GM12878 (cell line): ENCODE measurements at regions not wholly inside any gene's neighbourhood (a gene's known extent, or its start where the extent isn't known, plus 50 kb on each side); places are given as distances from the start of the nearest gene placed in this dataset.

Experiments
- ATAC-seq: fragments of 200-7000 bp; cut with Tn5 transposase; 3 replicates; pipeline ENCODE4 v1.9.1; 2020; ENCODE audit warnings: mild to moderate bottlenecking, moderate library complexity
- BruUV-seq: library from RNA; stranded (reverse); fragments of 400-500 nt; replicated peaks from 2 replicates; lab custom pipeline; 2021; lab: Mats Ljungman, UMichigan
- CTCF ChIA-PET: fragments of 300-600 bp; sonication (Branson Sonifier 250); formaldehyde crosslinking; extraction: SDS; loops from one replicate; lab custom pipeline; 2021; ENCODE audit warnings: inconsistent platforms; lab: Yijun Ruan, JAX
- POLR2A ChIA-PET: fragments of 350-600 bp; formaldehyde crosslinking; extraction: SDS; loops from one replicate; lab custom pipeline; 2021; ENCODE audit warnings: inconsistent platforms; lab: Charles Lee
- RAD21 ChIA-PET: fragments of 300-600 bp; sonication (Branson Sonifier 250); formaldehyde crosslinking; loops from one replicate; lab custom pipeline; 2023; ENCODE audit warnings: antibody characterized with exemption; ENCODE audit not compliant: unreplicated experiment; lab: Charles Lee
- SMC1A ChIA-PET: fragments of 300-600 bp; sonication (Branson Sonifier 250); formaldehyde crosslinking; loops from one replicate; lab custom pipeline; 2023; ENCODE audit not compliant: unreplicated experiment, uncharacterized antibody; lab: Charles Lee
- DNase-seq: peaks from one replicate; pipeline ENCODE4 v3.0.0-alpha.2; 2011; ENCODE audit warnings: low read depth, low spot score
- FAIRE-seq: peaks from 3 replicates; lab custom pipeline; 2011; peaks lifted over from hg19 to GRCh38; lab: Jason Lieb, UNC
- H2AFZ ChIP-seq: 2 replicates; pipeline ENCODE4 v1.6.0; 2011; ENCODE audit warnings: low read depth, low read length, control low read depth; ENCODE audit not compliant: control insufficient read depth
- H3K27ac ChIP-seq: 2 replicates; pipeline ENCODE4 v1.5.1; 2011; ENCODE audit warnings: control low read depth; ENCODE audit not compliant: control insufficient read depth, insufficient read depth
- H3K27me3 ChIP-seq, 2 experiments: replicated peaks in 1 of 2; 2 replicates each; pipeline versions ENCODE4 v1.6.0 to v1.6.1; 2011; ENCODE audit warnings: low read length in 1 of 2; ENCODE audit not compliant: control insufficient read depth in 2 of 2, insufficient read depth in 2 of 2
- H3K36me3 ChIP-seq, 2 experiments: 2 replicates each; pipeline ENCODE4 v1.5.1; 2011; ENCODE audit warnings: low read length in 1 of 2; ENCODE audit not compliant: control insufficient read depth in 2 of 2, insufficient read depth in 2 of 2
- H3K4me1 ChIP-seq: 2 replicates; pipeline ENCODE4 v1.6.1; 2011; ENCODE audit warnings: mild to moderate bottlenecking, low read length, moderate library complexity, mixed read lengths; ENCODE audit not compliant: control insufficient read depth, insufficient read depth
- H3K4me2 ChIP-seq: 2 replicates; pipeline ENCODE4 v1.6.0; 2011; ENCODE audit warnings: control low read depth; ENCODE audit not compliant: control insufficient read depth, insufficient read depth
- H3K4me3 ChIP-seq: fragments of 200-600 bp; sonication (generic); 2 replicates; pipeline ENCODE4 v1.5.1; 2016
- H3K79me2 ChIP-seq: 2 replicates; pipeline ENCODE4 v1.6.0; 2011; ENCODE audit warnings: low read length; ENCODE audit not compliant: control insufficient read depth, insufficient read depth
- H3K9ac ChIP-seq: 2 replicates; pipeline ENCODE4 v1.8.0; 2011; ENCODE audit warnings: low read length, control low read depth, mixed read lengths; ENCODE audit not compliant: control insufficient read depth, insufficient read depth
- H3K9me3 ChIP-seq: replicated peaks from 3 replicates; pipeline ENCODE4 v1.5.1; 2011; ENCODE audit warnings: mild to moderate bottlenecking, low read length; ENCODE audit not compliant: control insufficient read depth, insufficient read depth
- H4K20me1 ChIP-seq: 2 replicates; pipeline ENCODE4 v1.6.0; 2011; ENCODE audit not compliant: control insufficient read depth, insufficient read depth
- CREM ChIP-seq: IDR thresholded peaks from 2 replicates; pipeline ENCODE4 v1.6.1; 2014; ENCODE audit warnings: antibody characterized with exemption, low read depth
- CTCF ChIP-seq, 3 experiments: IDR thresholded peaks in 2 of 3; conservative IDR thresholded peaks in 1 of 3; 2 replicates each; pipeline ENCODE4 v1.5.1; 2011; ENCODE audit warnings: low read depth in 3 of 3, low read length in 3 of 3, mild to moderate bottlenecking in 3 of 3, control low read depth in 2 of 3, moderate library complexity in 2 of 3, inconsistent platforms in 1 of 3, mixed read lengths in 1 of 3; ENCODE audit not compliant: control insufficient read depth in 2 of 3, insufficient read depth in 1 of 3; ENCODE audit errors: extremely low read depth in 1 of 3
- ELK1 ChIP-seq: IDR thresholded peaks from 2 replicates; pipeline ENCODE4 v1.6.1; 2012; ENCODE audit warnings: low read depth, low read length, improper control_type of control experiment
- SMAD1 ChIP-seq: fragments of 450-650 bp; IDR thresholded peaks from 2 replicates; pipeline ENCODE4 v1.6.1; 2018; ENCODE audit warnings: mild to moderate bottlenecking, low read depth; ENCODE audit not compliant: partially characterized antibody
- WGBS: methylation state at CpG from one replicate; pipeline ENCODE4 v1.1.6; 2016; ENCODE audit warnings: low lambda C conversion rate; ENCODE audit not compliant: insufficient replicate concordance, insufficient coverage; ENCODE audit errors: missing lambda C conversion rate; 5-methylcytosine and 5-hydroxymethylcytosine counted together
- in situ Hi-C: fragments of 300-500 bp; cut with MboI; formaldehyde crosslinking; loops from 9 replicates; pipeline ENCODE4 v1.14.3; 2018; ENCODE audit warnings: mixed read lengths
- intact Hi-C: fragments of 100-400 bp; cut with micrococcal nuclease; formaldehyde crosslinking; loops from one replicate; pipeline ENCODE4 v1.14.2; 2022; ENCODE audit not compliant: unreplicated experiment

GRCh38 chr2:19299032-19299431, 59.4 kb downstream of the OSR1 start (continued):
- TF ChIP-seq ELK1, result no peak
- TF ChIP-seq CTCF (IDR thresholded peaks at IDR 0.05 in 2 of 3, conservative IDR thresholded peaks at IDR 0.05 in 1 of 3; ENCODE audit: control insufficient read depth in 2 of 3, extremely low read depth in 1 of 3, insufficient read depth in 1 of 3, low read depth in 3 of 3, low read length in 3 of 3), result no peak

GRCh38 chr2:19297716-19298115, 60.7 kb downstream of the OSR1 start:
- ChIA-PET POLR2A (no interaction called here), RAD21 (no interaction called here), CTCF (no interaction called here), SMC1A (no interaction called here)
- DNase-seq (no peak), ATAC-seq (no peak), FAIRE-seq (no peak)
- 35% methylated on average over 7 of the region's 7 CpGs for whole genome bisulfite sequencing
- TF ChIP-seq SMAD1, result no peak
- no peak for TF ChIP-seq CREM
- Histone ChIP-seq H3K4me1 (no peaks in the 10 kb centered on the region), H3K9me3 (no peaks in the 10 kb centered on the region), H3K9ac (no peak overlapping the region), H3K79me2 (no peaks in the 10 kb centered on the region), H2AFZ (no peak overlapping the region), H4K20me1 (no peaks in the 10 kb centered on the region), H3K36me3 (no peaks in the 10 kb centered on the region), H3K4me2 (no peak overlapping the region), H3K27ac (no peak overlapping the region), H3K4me3 (no peak overlapping the region), H3K27me3 (no peaks in the 10 kb centered on the region)
- intact Hi-C loops (no loop called here), in situ Hi-C loops (no loop called here)
- BruUV-seq, result no TSS peak
